HepG2 (cell line): ENCODE measurements at regions not wholly inside any gene's neighbourhood (a gene's known extent, or its start where the extent isn't known, plus 50 kb on each side); places are given as distances from the start of the nearest gene placed in this dataset.
A peak's percentile ranks its signal among the peaks of the same experiment; 100 is the strongest.

Experiments used
- ATAC-seq: fragments of 200-7000 bp; cut with Tn5 transposase; 3 replicates; pipeline ENCODE4 v1.9.1; 2020; ENCODE audit warnings: mild to moderate bottlenecking, moderate library complexity
- BruUV-seq: library from RNA; stranded (reverse); fragments of 400-500 nt; replicated peaks from 2 replicates; lab custom pipeline; 2021; lab: Mats Ljungman, UMichigan
- CTCF ChIA-PET: fragments of 300-600 bp; formaldehyde crosslinking; extraction: SDS; loops from one replicate; lab custom pipeline; 2021; ENCODE audit warnings: low total read pairs, inconsistent platforms, low intra/inter-chr PET ratio; lab: Yijun Ruan, JAX
- POLR2A ChIA-PET: fragments of 350-600 bp; sonication (Branson Sonifier 250); formaldehyde crosslinking; loops from one replicate; lab custom pipeline; 2020; ENCODE audit warnings: antibody characterized with exemption, inconsistent platforms; lab: Yijun Ruan, JAX
- DNase-seq: peaks from one replicate; pipeline ENCODE4 v3.0.0-alpha.2; 2015; ENCODE audit warnings: low spot score
- FAIRE-seq: peaks from 3 replicates; lab custom pipeline; 2011; peaks lifted over from hg19 to GRCh38; lab: Jason Lieb, UNC
- H2AFZ ChIP-seq: one replicate; pipeline ENCODE4 v1.6.1; 2011; ENCODE audit warnings: low read length, inconsistent platforms
- H3K27ac ChIP-seq: fragments of 300-600 bp; 3 replicates; pipeline ENCODE4 v1.8.0; 2011; ENCODE audit warnings: mixed run types, mild to moderate bottlenecking, mixed read lengths, low read length, inconsistent platforms; ENCODE audit not compliant: insufficient read depth; ENCODE audit errors: extremely low read length
- H3K27me3 ChIP-seq, 2 experiments: fragments of 200-600 bp in 1 of 2; 2 replicates in 1 of 2; 3 replicates in 1 of 2; pipeline versions ENCODE4 v1.6.0 to v1.8.0; 2011; ENCODE audit warnings: low read length in 2 of 2, mild to moderate bottlenecking in 2 of 2, moderate library complexity in 2 of 2, inconsistent platforms in 1 of 2; ENCODE audit not compliant: insufficient read depth in 2 of 2, control insufficient read depth in 1 of 2
- H3K36me3 ChIP-seq, 2 experiments: fragments of 200-600 bp in 1 of 2; replicated peaks in 1 of 2; 2 replicates in 1 of 2; 3 replicates in 1 of 2; pipeline versions ENCODE4 v1.5.1 to v1.8.0; 2011; ENCODE audit warnings: low read length in 2 of 2, inconsistent platforms in 1 of 2; ENCODE audit not compliant: insufficient read depth in 2 of 2, control insufficient read depth in 1 of 2
- H3K4me1 ChIP-seq: 2 replicates; pipeline ENCODE4 v1.5.1; 2012; ENCODE audit warnings: low read length, inconsistent platforms; ENCODE audit not compliant: insufficient read depth
- H3K4me2 ChIP-seq: 2 replicates; pipeline ENCODE4 v1.6.0; 2011; ENCODE audit warnings: low read depth, low read length, inconsistent platforms
- H3K4me3 ChIP-seq, 3 experiments: fragments of 200-600 bp in 1 of 3; sonication (generic), shearing (Covaris generic) in 1 of 3; replicated peaks in 1 of 3; 2 replicates each; pipeline ENCODE4 v1.5.1; 2011 to 2016; ENCODE audit warnings: low read length in 3 of 3, inconsistent platforms in 2 of 3, low read depth in 2 of 3, mild to moderate bottlenecking in 2 of 3, control low read depth in 1 of 3, mixed read lengths in 1 of 3; ENCODE audit not compliant: insufficient read depth in 1 of 3
- H3K79me2 ChIP-seq: one replicate; pipeline ENCODE4 v1.6.1; 2011; ENCODE audit warnings: low read length, inconsistent platforms; ENCODE audit not compliant: insufficient read depth
- H3K9ac ChIP-seq: 2 replicates; pipeline ENCODE4 v1.6.0; 2011; ENCODE audit warnings: mild to moderate bottlenecking, low read depth, low read length, inconsistent platforms; ENCODE audit not compliant: insufficient read depth
- H3K9me3 ChIP-seq: 2 replicates; pipeline ENCODE4 v1.5.1; 2012; ENCODE audit warnings: mild to moderate bottlenecking, low read length
- H4K20me1 ChIP-seq: 2 replicates; pipeline ENCODE4 v1.6.0; 2011; ENCODE audit warnings: inconsistent platforms, mild to moderate bottlenecking, low read length, moderate library complexity; ENCODE audit not compliant: insufficient read depth
- CAMTA2 ChIP-seq: sonication (generic); formaldehyde crosslinking; IDR thresholded peaks from 2 replicates; pipeline ENCODE4 v1.4.0; 2020; ENCODE audit warnings: mild to moderate bottlenecking, missing genetic modification reagents, borderline replicate concordance
- CBX2 ChIP-seq, 2 experiments: fragments of 200-600 bp in 1 of 2; sonication (generic); formaldehyde crosslinking in 1 of 2; IDR thresholded peaks; 2 replicates each; pipeline versions ENCODE4 v1.7.0 to v1.8.1; 2018 to 2022; ENCODE audit warnings: low read depth in 2 of 2, low read length in 1 of 2, mild to moderate bottlenecking in 1 of 2, missing genetic modification reagents in 1 of 2
- GRHL1 ChIP-seq: sonication (generic); formaldehyde crosslinking; conservative IDR thresholded peaks from 2 replicates; pipeline ENCODE4 v1.8.0; 2022; ENCODE audit warnings: missing genetic modification reagents
- KAT7 ChIP-seq: IDR thresholded peaks from 2 replicates; pipeline ENCODE4 v1.6.1; 2018; ENCODE audit warnings: borderline replicate concordance, missing compliant biosample characterization
- MLX ChIP-seq: IDR thresholded peaks from 2 replicates; pipeline ENCODE4 v1.6.1; 2016
- MZF1 ChIP-seq: sonication (generic); formaldehyde crosslinking; IDR thresholded peaks from 2 replicates; pipeline ENCODE4 v1.8.1; 2023; ENCODE audit warnings: mild to moderate bottlenecking, missing genetic modification reagents, borderline replicate concordance
- PAXIP1 ChIP-seq: sonication (generic); formaldehyde crosslinking; conservative IDR thresholded peaks from 2 replicates; pipeline ENCODE4 v1.4.0; 2020; ENCODE audit warnings: mild to moderate bottlenecking, missing genetic modification reagents, moderate library complexity
- ZFP82 ChIP-seq: sonication (generic); formaldehyde crosslinking; IDR thresholded peaks from 2 replicates; pipeline ENCODE4 v1.5.1; 2020; ENCODE audit warnings: mild to moderate bottlenecking, missing genetic modification reagents, borderline replicate concordance
- ZMYM4 ChIP-seq: sonication (generic); formaldehyde crosslinking; IDR thresholded peaks from 2 replicates; pipeline ENCODE4 v1.8.1; 2023; ENCODE audit warnings: mild to moderate bottlenecking, missing genetic modification reagents
- ZNF260 ChIP-seq: sonication (generic); formaldehyde crosslinking; IDR thresholded peaks from 2 replicates; pipeline ENCODE4 v1.4.0; 2020; ENCODE audit warnings: missing genetic modification reagents, low read depth, mild to moderate bottlenecking, borderline replicate concordance
- ZNF280D ChIP-seq: sonication (generic); formaldehyde crosslinking; IDR thresholded peaks from 2 replicates; pipeline ENCODE4 v1.5.1; 2020; ENCODE audit warnings: mild to moderate bottlenecking, missing genetic modification reagents
- ZNF441 ChIP-seq: sonication (generic); formaldehyde crosslinking; IDR thresholded peaks from 2 replicates; pipeline ENCODE4 v1.7.0; 2021; ENCODE audit warnings: missing genetic modification reagents, borderline replicate concordance
- ZNF543 ChIP-seq: sonication (generic); formaldehyde crosslinking; IDR thresholded peaks from 2 replicates; pipeline ENCODE4 v1.4.0; 2020; ENCODE audit warnings: mild to moderate bottlenecking, missing genetic modification reagents
- ZNF572 ChIP-seq: sonication (generic); formaldehyde crosslinking; IDR thresholded peaks from 2 replicates; pipeline ENCODE4 v1.5.1; 2020; ENCODE audit warnings: mild to moderate bottlenecking, missing genetic modification reagents
- ZSCAN31 ChIP-seq: sonication (generic); formaldehyde crosslinking; IDR thresholded peaks from 2 replicates; pipeline ENCODE4 v1.5.0; 2020; ENCODE audit warnings: low read depth, mild to moderate bottlenecking, missing genetic modification reagents
- ZSCAN9 ChIP-seq: IDR thresholded peaks from 2 replicates; pipeline ENCODE4 v1.6.1; 2016; ENCODE audit warnings: borderline replicate concordance
- WGBS: methylation state at CpG from one replicate; pipeline ENCODE4 v1.1.6; 2017; ENCODE audit warnings: low lambda C conversion rate; 5-methylcytosine and 5-hydroxymethylcytosine counted together
- in situ Hi-C: cut with HindIII; loops from 2 replicates; pipeline ENCODE4 v1.10.0; 2017; ENCODE audit warnings: low pct_unique_long_range_greater_than_20kb; ENCODE audit not compliant: extremely low pct_ligation_motif_present
- intact Hi-C: fragments of 100-400 bp; cut with micrococcal nuclease; formaldehyde crosslinking; loops from one replicate; pipeline ENCODE4 v1.10.0; 2022; ENCODE audit not compliant: unreplicated experiment

GRCh38 chr14:61619494-61619893, 75.8 kb upstream of the HIF1A start:
- BruUV-seq = no TSS peak
- H3K9me3 ChIP-seq = no peaks in the 10 kb centered on the region
- 0 out of 6 replicates have a peak overlapping the region, but pooled peaks of 1 of the 3 experiments have one; percentile 12 for H3K4me3 ChIP-seq
- no peaks in the 10 kb centered on the region for H3K79me2 ChIP-seq
- ChIA-PET POLR2A (interaction anchor here (0.9 to 1.6 kb wide), 2 partner anchors 10 to 76 kb away, joined by 3 to 5 read pairs; partner anchors contain the start of gene HIF1A), CTCF (no interaction called here)
- intact Hi-C loops (no loop called here), in situ Hi-C loops (no loop called here)
- WGBS = 78% methylated on average over 4 of the region's 4 CpGs
- no peak for DNase-seq
- H3K9ac ChIP-seq = no peak overlapping the region
- ATAC-seq = no peak
- H3K4me2 ChIP-seq = peak overlapping the region; percentile 63; the same call in 1 of the 2 replicates
- no peaks in the 10 kb centered on the region for H3K27me3 ChIP-seq
- H4K20me1 ChIP-seq = no peaks in the 10 kb centered on the region
- TF ChIP-seq ZNF543 (CRISPR knock-in tag) = no peak
- no peak for TF ChIP-seq PAXIP1
- no peak for TF ChIP-seq MLX (CRISPR knock-in tag)
- no peak for TF ChIP-seq ZNF441 (CRISPR knock-in tag)
- no peak for TF ChIP-seq KAT7 (CRISPR knock-in tag)
- TF ChIP-seq ZNF572 (CRISPR knock-in tag) = no peak
- TF ChIP-seq ZFP82 (CRISPR knock-in tag) = no peak
- TF ChIP-seq ZSCAN9 = no peak
- no peak for TF ChIP-seq ZNF260
- TF ChIP-seq CAMTA2 (CRISPR knock-in tag) = no peak
- no peak for TF ChIP-seq ZMYM4 (CRISPR knock-in tag)
- no peak for TF ChIP-seq GRHL1
- no peak for TF ChIP-seq MZF1
- no peak for TF ChIP-seq ZSCAN31 (CRISPR knock-in tag)
- TF ChIP-seq ZNF280D = no peak
- TF ChIP-seq CBX2 (IDR thresholded peaks at IDR 0.05; ENCODE audit: low read depth, low read length) = no peak
- TF ChIP-seq CBX2 (CRISPR knock-in tag; IDR thresholded peaks at IDR 0.05; ENCODE audit: low read depth) = no peak
- peak overlapping the region; percentile 87 for H2AFZ ChIP-seq
- peaks cover 36% of the 10 kb centered on the region for H3K4me1 ChIP-seq
- H3K27ac ChIP-seq = no peak overlapping the region
- no peak for FAIRE-seq
- no peaks in the 10 kb centered on the region for H3K36me3 ChIP-seq
